ENCODE measurements at regions not wholly inside any gene's neighbourhood (a gene's known extent, or its start where the extent isn't known, plus 50 kb on each side); places are given as distances from the start of the nearest gene placed in this dataset.

DNA sequence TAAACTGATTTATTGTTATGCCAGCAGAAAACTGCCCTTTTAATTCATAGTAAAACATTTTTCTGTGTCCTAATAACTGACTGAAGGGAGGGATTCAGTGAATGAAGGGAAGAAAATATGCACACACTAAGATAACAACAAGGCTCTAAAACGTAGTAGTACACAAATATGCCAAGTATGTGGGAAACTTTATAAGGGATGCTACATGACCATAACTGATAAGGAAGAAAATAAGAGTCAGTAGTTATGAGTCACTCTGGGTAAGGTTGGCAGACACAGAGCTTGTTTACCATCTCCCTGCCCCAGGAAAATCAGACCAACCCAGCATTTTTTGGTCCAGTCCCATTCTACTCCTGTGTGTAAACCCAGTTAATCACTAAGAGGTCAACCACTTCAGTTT is 124.2 kb downstream of the RPRM start:
- Histone ChIP-seq H3K36me3 (no peaks in the 10 kb centered on the region), H3K9me3 (peaks cover 0 to 9% (median 4%) of the 10 kb centered on the region in 8 donors), H3K4me3 (no peak overlapping the region), H3K27me3 (replicated peaks in 1 of 7) (no peaks in the 10 kb centered on the region), H3K4me1 (no peaks in the 10 kb centered on the region), H3K27ac (no peak overlapping the region)
- WGBS, 5 donors, result 30 to 57% (median 37%) methylated on average over 1 of the region's 1 CpG
- intact Hi-C loops (cut with DNase I; ENCODE audit: low total_unique reads), result no loop called here
- TF ChIP-seq, protein P1, sequence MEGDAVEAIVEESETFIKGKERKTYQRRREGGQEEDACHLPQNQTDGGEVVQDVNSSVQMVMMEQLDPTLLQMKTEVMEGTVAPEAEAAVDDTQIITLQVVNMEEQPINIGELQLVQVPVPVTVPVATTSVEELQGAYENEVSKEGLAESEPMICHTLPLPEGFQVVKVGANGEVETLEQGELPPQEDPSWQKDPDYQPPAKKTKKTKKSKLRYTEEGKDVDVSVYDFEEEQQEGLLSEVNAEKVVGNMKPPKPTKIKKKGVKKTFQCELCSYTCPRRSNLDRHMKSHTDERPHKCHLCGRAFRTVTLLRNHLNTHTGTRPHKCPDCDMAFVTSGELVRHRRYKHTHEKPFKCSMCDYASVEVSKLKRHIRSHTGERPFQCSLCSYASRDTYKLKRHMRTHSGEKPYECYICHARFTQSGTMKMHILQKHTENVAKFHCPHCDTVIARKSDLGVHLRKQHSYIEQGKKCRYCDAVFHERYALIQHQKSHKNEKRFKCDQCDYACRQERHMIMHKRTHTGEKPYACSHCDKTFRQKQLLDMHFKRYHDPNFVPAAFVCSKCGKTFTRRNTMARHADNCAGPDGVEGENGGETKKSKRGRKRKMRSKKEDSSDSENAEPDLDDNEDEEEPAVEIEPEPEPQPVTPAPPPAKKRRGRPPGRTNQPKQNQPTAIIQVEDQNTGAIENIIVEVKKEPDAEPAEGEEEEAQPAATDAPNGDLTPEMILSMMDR (IDR thresholded peaks at IDR 0.05 in 8 of 11, conservative IDR thresholded peaks at IDR 0.05 in 3 of 11), result no peak
- TF ChIP-seq POLR2AphosphoS5 (IDR thresholded peaks at IDR 0.05) (no peak), POLR2A (IDR thresholded peaks at IDR 0.05) (no peak)
- no peak for DNase-seq

DNA sequence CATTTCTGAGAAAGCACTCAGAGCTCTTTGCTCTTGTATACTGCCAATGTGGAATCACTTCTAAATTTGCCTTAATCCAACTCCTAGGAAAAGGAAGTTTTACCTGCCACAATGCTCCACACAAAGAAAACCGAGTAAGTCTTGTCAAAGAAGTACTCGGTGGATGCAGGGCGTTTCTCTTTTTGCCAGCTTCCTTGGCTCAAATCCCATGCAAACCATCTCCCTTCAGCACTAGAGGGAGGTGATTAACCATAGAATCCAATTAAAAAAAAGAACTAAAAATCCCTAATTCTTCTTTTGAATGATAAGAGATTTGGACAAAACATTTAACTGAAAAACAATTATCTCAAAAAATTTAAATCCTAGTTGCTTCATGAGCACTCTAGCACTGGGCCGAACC is 129.0 kb downstream of the RPRM start:
- TF ChIP-seq POLR2A (IDR thresholded peaks at IDR 0.05) (no peak), POLR2AphosphoS5 (IDR thresholded peaks at IDR 0.05) (no peak)
- TF ChIP-seq, protein P1 (IDR thresholded peaks at IDR 0.05 in 8 of 11, conservative IDR thresholded peaks at IDR 0.05 in 3 of 11), result no peak
- Histone ChIP-seq H3K4me3 (no peak overlapping the region), H3K36me3 (no peaks in the 10 kb centered on the region), H3K9me3 (peaks cover 0 to 9% (median 4%) of the 10 kb centered on the region in 8 donors), H3K27me3 (replicated peaks in 1 of 7) (no peaks in the 10 kb centered on the region), H3K4me1 (no peaks in the 10 kb centered on the region), H3K27ac (no peak overlapping the region)
- WGBS, 5 donors, result 72 to 81% (median 75%) methylated on average over 4 of the region's 4 CpGs
- DNase-seq, result no peak
- intact Hi-C loops (cut with DNase I; ENCODE audit: low total_unique reads), result no loop called here

DNA sequence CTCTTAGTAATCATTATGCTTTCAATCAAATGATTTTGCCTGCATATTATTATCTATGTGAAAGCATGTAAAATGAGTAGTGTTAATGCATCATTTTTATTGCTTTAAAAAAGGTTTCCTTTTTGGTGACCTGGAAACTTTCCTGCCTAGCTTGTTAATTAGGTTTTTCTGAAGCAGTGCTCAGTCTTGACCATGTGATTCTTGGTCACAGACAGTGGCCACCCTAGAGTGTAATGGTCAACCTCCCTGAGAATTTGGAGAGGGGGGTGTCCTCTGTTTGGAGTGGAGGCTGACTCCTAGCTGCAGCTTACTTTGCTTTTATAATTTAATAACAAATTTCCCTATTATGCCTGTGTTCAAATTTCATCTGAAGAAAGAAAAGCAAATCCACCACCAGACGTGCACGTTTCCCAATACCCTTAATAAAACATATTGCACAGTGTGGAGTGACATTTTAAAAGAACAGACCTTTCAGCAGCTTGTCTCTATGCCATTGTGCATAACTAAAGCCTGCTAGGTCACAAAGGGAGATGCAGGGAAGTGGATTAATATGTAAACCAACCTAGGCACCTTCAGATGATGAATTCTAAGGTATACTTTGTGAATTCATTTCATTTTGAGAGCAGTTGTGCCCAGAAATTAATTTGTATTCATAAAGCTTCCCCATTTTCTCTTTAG is 130.6 kb downstream of the RPRM start:
- peaks cover 0 to 9% (median 4%) of the 10 kb centered on the region in 8 donors for H3K9me3 ChIP-seq
- no peaks in the 10 kb centered on the region for H3K27me3 ChIP-seq (replicated peaks in 1 of 7)
- H3K27ac ChIP-seq, result no peak overlapping the region
- no peaks in the 10 kb centered on the region for H3K4me1 ChIP-seq
- WGBS, 5 donors, result 41 to 56% (median 47%) methylated on average over 2 of the region's 2 CpGs
- DNase-seq, result no peak
- no peaks in the 10 kb centered on the region for H3K36me3 ChIP-seq
- TF ChIP-seq POLR2AphosphoS5 (IDR thresholded peaks at IDR 0.05) (no peak), POLR2A (IDR thresholded peaks at IDR 0.05) (no peak)
- TF ChIP-seq, protein P1 (IDR thresholded peaks at IDR 0.05 in 8 of 11, conservative IDR thresholded peaks at IDR 0.05 in 3 of 11), result no peak
- intact Hi-C loops (cut with DNase I; ENCODE audit: low total_unique reads), result no loop called here
- H3K4me3 ChIP-seq, result no peak overlapping the region

DNA sequence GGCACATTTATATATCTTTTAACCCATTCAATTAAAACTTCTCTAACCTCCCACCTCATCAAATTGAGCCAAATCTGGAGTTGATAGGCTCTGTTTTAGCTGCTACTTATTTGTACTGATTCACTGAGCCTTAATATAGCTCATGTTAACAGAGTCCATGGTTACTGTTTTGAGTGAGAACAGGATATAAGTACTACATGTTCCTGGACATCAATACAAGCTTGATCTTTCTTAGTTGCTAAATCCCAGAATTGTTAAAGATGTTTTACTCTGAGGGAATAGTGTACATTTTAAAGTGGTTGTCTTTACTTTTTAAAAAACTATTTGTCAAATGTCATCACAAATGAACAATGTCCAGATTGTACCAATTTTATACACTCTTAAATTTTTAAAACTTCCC is 157.7 kb downstream of the RPRM start:
- intact Hi-C loops (cut with DNase I; ENCODE audit: low total_unique reads), result no loop called here
- no peak for DNase-seq
- Histone ChIP-seq H3K27me3 (replicated peaks in 1 of 7) (no peaks in the 10 kb centered on the region), H3K4me3 (no peak overlapping the region), H3K36me3 (no peaks in the 10 kb centered on the region), H3K9me3 (peaks cover 0 to 15% (median 1%) of the 10 kb centered on the region in 8 donors), H3K4me1 (no peaks in the 10 kb centered on the region), H3K27ac (peak overlapping the region in 1 of 8 donors; percentile 2)
- TF ChIP-seq, protein P1 (IDR thresholded peaks at IDR 0.05 in 8 of 11, conservative IDR thresholded peaks at IDR 0.05 in 3 of 11), result no peak
- TF ChIP-seq POLR2AphosphoS5 (IDR thresholded peaks at IDR 0.05) (no peak), POLR2A (IDR thresholded peaks at IDR 0.05) (no peak)

Data from spleen (tissue), 11 donors.